ENCODE measurements at regions not wholly inside any gene's neighbourhood (a gene's known extent, or its start where the extent isn't known, plus 50 kb on each side); places are given as distances from the start of the nearest gene placed in this dataset.

DNA sequence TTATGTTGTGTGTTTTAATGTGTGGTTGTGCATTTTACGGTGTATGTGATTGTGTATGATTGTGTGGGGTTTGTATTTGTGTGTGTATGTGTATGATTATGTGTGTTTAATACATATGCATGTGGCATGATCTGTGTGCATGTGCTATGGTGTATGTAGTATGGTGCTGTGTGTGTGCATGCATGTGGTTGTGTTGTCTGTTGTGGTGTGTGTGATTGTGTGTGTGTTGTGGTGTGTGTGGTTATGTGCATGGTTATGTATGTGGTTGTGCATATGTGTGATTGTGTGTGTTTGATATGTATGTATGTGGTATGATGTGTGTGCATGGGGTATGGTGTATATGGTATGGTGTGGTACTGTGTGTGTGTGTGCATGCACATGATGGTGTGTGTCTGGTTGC lies 148.1 kb upstream of the AGAP1 start:
- TF ChIP-seq, protein P1, sequence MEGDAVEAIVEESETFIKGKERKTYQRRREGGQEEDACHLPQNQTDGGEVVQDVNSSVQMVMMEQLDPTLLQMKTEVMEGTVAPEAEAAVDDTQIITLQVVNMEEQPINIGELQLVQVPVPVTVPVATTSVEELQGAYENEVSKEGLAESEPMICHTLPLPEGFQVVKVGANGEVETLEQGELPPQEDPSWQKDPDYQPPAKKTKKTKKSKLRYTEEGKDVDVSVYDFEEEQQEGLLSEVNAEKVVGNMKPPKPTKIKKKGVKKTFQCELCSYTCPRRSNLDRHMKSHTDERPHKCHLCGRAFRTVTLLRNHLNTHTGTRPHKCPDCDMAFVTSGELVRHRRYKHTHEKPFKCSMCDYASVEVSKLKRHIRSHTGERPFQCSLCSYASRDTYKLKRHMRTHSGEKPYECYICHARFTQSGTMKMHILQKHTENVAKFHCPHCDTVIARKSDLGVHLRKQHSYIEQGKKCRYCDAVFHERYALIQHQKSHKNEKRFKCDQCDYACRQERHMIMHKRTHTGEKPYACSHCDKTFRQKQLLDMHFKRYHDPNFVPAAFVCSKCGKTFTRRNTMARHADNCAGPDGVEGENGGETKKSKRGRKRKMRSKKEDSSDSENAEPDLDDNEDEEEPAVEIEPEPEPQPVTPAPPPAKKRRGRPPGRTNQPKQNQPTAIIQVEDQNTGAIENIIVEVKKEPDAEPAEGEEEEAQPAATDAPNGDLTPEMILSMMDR (IDR thresholded peaks at IDR 0.05), result no peak
- no peak for TF ChIP-seq POLR2A (IDR thresholded peaks at IDR 0.05)
